WTC11 (cell line): ENCODE measurements at regions not wholly inside any gene's neighbourhood (a gene's known extent, or its start where the extent isn't known, plus 50 kb on each side); places are given as distances from the start of the nearest gene placed in this dataset.

Experiments
- CREM ChIP-seq: sonication (generic); formaldehyde crosslinking; IDR thresholded peaks from 2 replicates; pipeline ENCODE4 v1.8.1; 2022; ENCODE audit warnings: mild to moderate bottlenecking, missing genetic modification reagents, moderate library complexity
- CTCF ChIP-seq: fragments of 200-600 bp; IDR thresholded peaks from 2 replicates; pipeline ENCODE4 v1.8.0; 2022; ENCODE audit warnings: antibody characterized with exemption
- ESRRA ChIP-seq: sonication (generic); formaldehyde crosslinking; IDR thresholded peaks from 2 replicates; pipeline ENCODE4 v1.8.1; 2022; ENCODE audit warnings: mild to moderate bottlenecking, missing genetic modification reagents, borderline replicate concordance
- IRF1 ChIP-seq: sonication (generic); formaldehyde crosslinking; IDR thresholded peaks from 2 replicates; pipeline ENCODE4 v1.8.0; 2023; ENCODE audit warnings: missing genetic modification reagents
- SMAD4 ChIP-seq: sonication (generic); formaldehyde crosslinking; IDR thresholded peaks from 2 replicates; pipeline ENCODE4 v1.8.0; 2022; ENCODE audit warnings: mild to moderate bottlenecking, missing genetic modification reagents
- TEAD4 ChIP-seq: sonication (generic); formaldehyde crosslinking; IDR thresholded peaks from 2 replicates; pipeline ENCODE4 v1.8.0; 2022; ENCODE audit warnings: mild to moderate bottlenecking, missing genetic modification reagents
- TP53 ChIP-seq: sonication (generic); formaldehyde crosslinking; IDR thresholded peaks from 2 replicates; pipeline ENCODE4 v1.8.1; 2023; ENCODE audit warnings: mild to moderate bottlenecking, missing genetic modification reagents
- ZBTB21 ChIP-seq: sonication (generic); formaldehyde crosslinking; IDR thresholded peaks from 2 replicates; pipeline ENCODE4 v1.8.1; 2023; ENCODE audit warnings: mild to moderate bottlenecking, missing genetic modification reagents, borderline replicate concordance
- ZNF121 ChIP-seq: sonication (generic); formaldehyde crosslinking; IDR thresholded peaks from 2 replicates; pipeline ENCODE4 v1.8.0; 2023; ENCODE audit warnings: missing genetic modification reagents
- ZNF138 ChIP-seq: sonication (generic); formaldehyde crosslinking; conservative IDR thresholded peaks from 2 replicates; pipeline ENCODE4 v1.8.1; 2022; ENCODE audit warnings: mild to moderate bottlenecking, moderate library complexity, missing genetic modification reagents
- TF ChIP-seq, protein P1 (sequence below): sonication (generic); formaldehyde crosslinking; IDR thresholded peaks from 2 replicates; pipeline ENCODE4 v1.8.0; 2022; ENCODE audit warnings: mild to moderate bottlenecking, missing genetic modification reagents
- TF ChIP-seq, protein P2 (sequence below): fragments of 250-450 bp; sonication (Bioruptor Pico); IDR thresholded peaks from 2 replicates; pipeline ENCODE4 v1.9.0; 2021; ENCODE audit warnings: mild to moderate bottlenecking

GRCh38 chr2:228401065-228401912, 219.8 kb upstream of the SPHKAP start:
- no peak for TF ChIP-seq ZNF138 (CRISPR knock-in tag)
- TF ChIP-seq, protein P1, sequence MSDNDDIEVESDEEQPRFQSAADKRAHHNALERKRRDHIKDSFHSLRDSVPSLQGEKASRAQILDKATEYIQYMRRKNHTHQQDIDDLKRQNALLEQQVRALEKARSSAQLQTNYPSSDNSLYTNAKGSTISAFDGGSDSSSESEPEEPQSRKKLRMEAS (CRISPR knock-in tag) = no peak
- TF ChIP-seq SMAD4 (CRISPR knock-in tag) = no peak
- no peak for TF ChIP-seq CTCF
- no peak for TF ChIP-seq TEAD4 (CRISPR knock-in tag)
- TF ChIP-seq ZBTB21 = no peak
- TF ChIP-seq ZNF121 (CRISPR knock-in tag) = no peak
- TF ChIP-seq TP53 (CRISPR knock-in tag) = no peak
- TF ChIP-seq, protein P2, sequence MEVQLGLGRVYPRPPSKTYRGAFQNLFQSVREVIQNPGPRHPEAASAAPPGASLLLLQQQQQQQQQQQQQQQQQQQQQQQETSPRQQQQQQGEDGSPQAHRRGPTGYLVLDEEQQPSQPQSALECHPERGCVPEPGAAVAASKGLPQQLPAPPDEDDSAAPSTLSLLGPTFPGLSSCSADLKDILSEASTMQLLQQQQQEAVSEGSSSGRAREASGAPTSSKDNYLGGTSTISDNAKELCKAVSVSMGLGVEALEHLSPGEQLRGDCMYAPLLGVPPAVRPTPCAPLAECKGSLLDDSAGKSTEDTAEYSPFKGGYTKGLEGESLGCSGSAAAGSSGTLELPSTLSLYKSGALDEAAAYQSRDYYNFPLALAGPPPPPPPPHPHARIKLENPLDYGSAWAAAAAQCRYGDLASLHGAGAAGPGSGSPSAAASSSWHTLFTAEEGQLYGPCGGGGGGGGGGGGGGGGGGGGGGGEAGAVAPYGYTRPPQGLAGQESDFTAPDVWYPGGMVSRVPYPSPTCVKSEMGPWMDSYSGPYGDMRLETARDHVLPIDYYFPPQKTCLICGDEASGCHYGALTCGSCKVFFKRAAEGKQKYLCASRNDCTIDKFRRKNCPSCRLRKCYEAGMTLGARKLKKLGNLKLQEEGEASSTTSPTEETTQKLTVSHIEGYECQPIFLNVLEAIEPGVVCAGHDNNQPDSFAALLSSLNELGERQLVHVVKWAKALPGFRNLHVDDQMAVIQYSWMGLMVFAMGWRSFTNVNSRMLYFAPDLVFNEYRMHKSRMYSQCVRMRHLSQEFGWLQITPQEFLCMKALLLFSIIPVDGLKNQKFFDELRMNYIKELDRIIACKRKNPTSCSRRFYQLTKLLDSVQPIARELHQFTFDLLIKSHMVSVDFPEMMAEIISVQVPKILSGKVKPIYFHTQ = no peak
- TF ChIP-seq IRF1 (CRISPR knock-in tag) = no peak
- no peak for TF ChIP-seq CREM
- TF ChIP-seq ESRRA (CRISPR knock-in tag) = no peak
